Stromal cell of bone marrow (primary cell): ENCODE measurements at regions not wholly inside any gene's neighbourhood (a gene's known extent, or its start where the extent isn't known, plus 50 kb on each side); places are given as distances from the start of the nearest gene placed in this dataset.
"Not testable (repeated sequence)": the region's sequence is repeated elsewhere in the genome, so short reads cannot be mapped to it uniquely, and the experiment has no call there.

ENCODE experiments used
- DNase-seq: peaks from one replicate; pipeline ENCODE4 v3.0.0-alpha.2; 2012; ENCODE audit warnings: low read depth

DNA sequence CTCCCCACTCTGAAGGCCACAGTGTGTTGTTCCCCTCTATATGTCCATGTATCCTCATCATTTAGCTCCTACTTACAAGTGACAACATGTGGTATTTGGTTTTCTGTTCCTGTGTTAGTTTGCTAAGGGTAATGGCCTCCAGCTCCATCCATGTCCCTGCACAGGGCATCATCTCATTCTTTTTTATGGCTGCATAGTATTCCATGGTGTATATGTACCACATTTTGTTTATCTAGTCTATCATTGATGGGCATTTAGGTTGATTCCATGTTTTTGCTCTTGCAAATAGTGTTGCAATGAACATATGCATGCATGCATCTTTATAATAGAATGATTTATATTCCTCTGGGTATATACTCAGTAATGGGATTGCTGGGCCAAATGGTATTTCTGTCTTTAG is 135.8 kb upstream of the ELL2 start:
- DNase-seq = not testable (repeated sequence)

DNA sequence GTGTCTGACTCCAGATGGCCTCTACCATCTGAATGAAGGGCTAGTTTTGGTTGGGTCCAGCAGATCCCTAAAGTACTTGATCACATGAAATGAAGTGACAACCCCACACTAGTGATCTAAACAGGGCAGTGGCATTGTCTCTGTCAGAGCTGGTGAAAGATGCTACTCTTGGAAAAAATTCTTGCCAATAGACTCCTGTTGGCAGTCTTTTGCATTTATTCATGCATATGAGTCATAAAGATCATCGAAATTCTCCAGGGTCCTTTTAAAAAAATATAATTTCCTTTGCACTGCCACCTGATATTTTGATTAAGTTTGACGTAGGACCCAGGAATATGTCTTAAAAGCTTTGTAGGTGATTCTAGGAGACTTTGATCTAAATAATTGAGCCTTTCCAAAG is 135.1 kb upstream of the ELL2 start:
- DNase-seq = no peak

DNA sequence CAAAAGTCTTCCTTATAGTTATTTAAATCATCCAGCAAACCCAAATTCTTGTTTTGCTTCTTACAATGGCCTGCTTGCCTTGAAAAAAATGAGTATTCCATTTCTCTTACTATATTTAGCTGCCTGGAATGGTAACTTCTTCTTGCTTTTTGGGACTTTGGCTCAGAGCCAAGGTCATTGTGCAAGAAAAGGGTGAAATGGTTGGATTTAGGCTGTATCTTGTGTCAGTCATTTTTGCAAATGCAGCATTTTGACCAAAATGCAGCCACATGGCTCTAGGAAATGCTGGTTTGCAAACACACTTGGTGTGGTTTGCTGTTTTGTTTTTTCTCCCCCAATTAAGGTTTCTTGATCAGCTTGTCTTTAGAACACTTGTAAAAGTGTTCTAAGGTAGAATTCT is 133.3 kb upstream of the ELL2 start:
- no peak for DNase-seq

DNA sequence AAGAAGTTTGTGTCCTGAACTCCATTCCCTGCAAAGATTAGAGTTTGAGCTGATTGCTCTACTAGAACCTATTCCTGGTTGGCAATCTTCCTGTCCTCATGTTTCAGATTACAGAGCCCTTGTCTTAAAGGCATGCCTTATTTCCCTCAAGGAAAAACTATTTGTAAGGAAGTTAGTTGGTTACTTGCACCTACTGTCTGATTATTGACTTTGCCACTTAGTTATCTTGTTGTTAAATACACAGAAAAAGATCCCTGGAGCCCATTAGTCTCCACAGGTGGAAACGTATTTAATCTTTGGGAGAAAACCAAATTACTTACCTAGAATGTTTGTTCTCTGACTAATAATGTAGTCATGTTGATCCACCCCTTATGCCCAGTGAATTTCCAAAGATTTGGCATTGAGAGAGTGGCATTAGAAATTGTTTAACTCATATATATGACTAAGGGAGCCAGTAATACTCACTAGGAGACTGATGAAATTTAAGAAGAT is 132.3 kb upstream of the ELL2 start:
- no peak for DNase-seq

DNA sequence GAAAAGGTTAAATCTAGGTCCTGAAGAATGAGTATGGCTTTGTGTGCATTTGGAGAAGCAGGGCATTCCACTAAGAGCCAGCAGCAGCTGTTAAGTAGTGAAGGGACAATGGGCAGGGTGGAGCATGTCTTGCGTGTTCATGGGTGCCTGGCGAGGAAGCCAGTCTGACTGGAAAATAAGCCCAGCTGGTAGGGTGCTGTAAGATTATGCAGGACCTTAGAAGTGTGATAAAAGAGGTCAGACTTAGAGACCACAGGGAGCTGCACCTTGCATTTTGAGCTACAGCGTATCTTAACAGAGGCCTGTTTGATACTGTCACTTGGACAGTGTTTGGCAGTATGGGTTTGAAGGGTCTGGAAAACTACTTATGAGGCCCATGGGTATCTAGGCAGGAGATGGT is 131.7 kb upstream of the ELL2 start:
- DNase-seq = no peak

DNA sequence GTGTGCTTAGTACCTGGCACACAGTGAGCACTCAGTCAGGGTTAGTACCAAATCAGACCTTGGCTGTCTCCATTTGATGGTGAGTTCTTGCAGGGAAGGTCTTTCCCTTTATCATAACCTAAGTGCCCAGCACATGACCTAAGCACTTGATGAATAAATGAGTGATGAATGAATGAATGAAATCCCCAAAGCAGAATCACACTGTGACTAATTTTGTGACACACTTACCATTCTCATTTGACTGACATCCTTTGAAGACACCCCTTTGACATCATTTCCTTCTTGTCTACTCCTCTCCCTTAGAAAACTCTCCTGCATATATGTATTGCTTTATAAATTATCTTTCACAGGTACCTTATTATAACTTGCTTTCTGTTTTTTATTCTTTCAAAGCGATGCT is 130.2 kb upstream of the ELL2 start:
- no peak for DNase-seq

DNA sequence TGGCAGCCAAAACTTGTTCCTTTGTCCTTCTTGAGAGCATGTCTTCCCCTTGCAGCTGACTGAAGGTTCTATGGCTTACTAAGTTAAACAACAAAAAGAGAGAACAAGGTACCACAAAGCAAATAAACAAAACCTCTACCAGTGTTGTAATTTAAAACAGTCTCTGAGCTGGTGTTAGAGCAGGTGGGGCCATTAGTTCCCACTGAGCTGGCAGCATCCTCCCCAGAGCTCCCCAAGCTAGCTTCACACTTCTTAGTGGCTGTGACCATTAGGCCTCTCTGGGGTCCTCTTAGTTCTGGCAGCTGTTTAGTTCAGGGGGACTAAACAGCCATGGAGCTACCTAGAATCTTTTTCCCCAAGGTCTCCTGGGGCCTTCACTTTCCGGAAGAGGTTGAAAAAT is 128.6 kb upstream of the ELL2 start:
- no peak for DNase-seq

DNA sequence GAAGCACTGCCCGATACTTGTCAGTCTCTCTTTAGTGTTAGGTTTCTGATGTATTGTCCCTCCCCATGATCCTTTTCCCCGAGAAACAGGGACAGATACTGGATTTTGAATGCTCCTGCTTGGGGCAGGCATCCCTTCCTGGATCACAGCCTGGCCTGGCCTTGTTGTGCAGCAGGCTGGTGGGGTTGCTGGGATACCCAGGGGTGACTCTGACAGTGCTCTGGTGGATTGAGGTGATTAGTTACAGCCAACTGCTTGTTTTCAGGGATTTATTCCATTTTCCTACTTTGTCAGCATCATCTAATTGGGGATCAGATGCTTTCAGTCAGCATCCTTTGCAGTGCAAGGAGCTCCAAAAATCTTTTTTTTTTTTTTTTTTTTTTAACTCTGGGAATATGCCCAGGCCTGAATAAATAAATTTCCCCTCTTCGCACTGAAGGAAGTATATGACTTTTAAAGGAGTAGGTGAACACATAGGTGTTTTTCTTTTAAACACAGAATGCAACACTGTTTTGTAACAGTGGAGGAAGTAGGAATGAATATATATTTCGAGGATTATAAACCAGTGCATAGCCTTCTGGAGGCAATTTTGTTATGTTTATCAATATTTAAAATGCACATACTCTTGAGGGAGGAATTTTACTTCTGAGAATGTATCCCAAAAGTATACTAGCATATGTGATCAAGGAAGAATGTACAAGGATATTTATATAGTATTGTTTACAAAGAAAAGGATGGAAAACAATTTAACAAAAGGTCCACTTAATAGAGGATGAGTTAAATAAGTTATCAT is 127.3 kb upstream of the ELL2 start:
- no peak for DNase-seq

DNA sequence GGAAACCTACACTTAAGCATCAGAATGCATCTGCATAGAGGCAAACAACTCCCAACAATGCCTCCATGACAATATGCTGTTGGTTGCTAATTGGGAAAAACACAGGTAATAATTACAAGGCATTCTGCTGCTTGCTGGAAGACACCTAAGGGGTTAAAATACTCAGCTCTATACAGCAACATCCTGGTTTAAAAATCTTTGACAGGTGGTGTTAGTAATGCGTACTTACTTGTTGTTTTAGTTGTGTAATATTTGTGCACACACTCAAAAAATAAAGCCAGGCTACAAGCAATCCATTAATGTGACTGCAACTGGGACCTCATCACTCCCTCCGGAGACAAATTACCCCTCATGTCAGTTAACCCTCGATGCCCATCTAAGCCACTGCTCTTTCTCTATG is 126.3 kb upstream of the ELL2 start:
- DNase-seq = no peak

DNA sequence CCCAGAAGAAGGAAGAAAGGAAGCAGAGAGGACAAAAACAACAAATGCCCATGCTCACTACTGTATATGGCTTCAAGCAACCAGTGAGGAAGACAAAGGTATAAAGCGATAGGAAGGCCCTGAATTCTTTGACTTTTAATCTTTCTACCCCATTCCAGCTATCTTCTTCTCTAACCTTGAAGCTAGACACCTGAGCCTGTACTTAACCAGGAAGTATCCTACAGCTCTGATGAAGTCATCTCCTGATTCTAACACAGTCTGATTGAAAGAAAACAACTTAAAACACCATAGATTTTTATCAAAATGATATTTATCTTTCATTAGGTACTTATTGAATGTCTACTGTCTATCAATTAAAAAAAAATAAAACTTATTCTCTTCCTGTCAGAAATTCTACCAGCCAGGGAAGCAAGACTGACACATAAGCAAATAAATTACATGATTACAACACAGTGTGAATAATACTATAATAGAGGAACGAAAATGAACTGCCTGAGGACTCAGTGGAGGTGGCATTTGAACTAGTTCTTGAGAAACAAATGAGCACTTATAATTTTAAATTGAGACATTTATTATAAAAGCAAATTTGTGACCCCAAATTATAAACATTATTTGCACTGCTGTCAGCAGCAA is 123.3 kb upstream of the ELL2 start:
- DNase-seq = no peak

DNA sequence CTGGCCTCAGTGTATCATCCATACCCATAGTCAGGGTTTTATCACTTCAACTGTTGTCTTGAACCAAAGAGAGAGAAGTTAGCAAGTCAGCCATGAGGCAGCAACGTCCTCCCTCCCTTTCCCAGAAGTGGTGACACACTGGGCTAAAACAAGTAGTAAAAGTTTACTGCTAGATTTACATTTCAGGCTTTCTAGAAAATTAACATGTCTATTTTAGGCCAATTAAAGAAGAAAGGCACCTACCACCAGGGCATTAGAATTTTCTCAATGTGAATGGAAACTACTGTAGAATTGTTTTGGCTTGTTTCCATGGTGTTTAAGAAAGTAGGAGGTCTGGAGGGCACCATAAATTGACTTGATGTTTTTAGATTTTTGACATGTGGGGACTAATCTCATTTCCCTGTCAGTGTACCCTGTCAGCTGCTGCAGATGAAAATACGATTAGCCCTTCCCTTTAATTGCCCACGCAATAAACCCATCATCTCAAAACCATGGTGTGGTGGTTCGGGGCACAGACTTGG is 121.8 kb upstream of the ELL2 start:
- DNase-seq = no peak

DNA sequence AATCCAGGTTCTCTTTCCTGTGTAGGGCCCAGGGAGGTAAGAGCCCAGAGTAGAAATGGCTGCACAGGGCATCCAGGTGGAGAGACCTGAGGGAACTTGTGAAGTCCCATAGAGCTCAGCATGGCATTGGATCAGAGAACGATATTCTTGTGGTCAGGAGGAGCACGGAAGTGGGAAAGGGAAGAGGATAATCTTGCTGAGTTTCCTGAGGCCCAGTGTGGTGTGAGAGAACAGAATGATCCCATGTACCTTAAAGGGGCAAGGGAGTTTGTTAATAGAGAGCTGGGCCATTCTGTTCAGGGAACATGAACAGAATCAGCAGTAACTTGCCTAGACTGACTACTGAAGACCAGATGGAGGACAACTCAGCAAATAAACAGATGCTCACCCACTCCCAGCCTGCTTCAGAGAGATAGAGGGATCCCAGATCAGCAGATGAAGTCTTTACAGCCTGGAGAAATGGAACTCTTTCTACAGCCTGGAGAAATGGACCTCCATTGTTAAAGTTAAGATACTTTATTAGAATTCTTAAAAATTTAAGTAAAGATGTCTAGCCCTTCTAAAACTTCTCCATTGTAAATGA is 119.7 kb upstream of the ELL2 start:
- DNase-seq = no peak

DNA sequence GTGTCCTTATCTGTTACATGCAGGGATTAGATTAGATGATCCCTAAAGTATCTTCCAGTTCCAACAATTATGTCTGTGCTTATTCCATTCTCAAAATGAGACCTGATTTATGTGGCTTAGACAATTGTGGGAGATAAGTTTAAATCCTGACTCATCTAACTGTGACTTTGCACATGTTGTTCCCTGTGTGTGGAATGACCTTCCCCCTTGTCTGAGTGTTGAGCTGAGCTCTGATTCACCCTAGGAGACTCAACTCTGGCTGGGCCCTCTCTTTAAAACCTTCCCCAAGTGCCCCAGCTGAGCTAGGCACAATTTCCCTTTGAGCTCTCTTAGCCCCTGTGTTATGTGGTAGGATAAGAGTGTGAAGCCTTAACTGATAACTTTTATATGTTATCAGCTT is 118.9 kb upstream of the ELL2 start:
- peak; percentile 68 for DNase-seq

DNA sequence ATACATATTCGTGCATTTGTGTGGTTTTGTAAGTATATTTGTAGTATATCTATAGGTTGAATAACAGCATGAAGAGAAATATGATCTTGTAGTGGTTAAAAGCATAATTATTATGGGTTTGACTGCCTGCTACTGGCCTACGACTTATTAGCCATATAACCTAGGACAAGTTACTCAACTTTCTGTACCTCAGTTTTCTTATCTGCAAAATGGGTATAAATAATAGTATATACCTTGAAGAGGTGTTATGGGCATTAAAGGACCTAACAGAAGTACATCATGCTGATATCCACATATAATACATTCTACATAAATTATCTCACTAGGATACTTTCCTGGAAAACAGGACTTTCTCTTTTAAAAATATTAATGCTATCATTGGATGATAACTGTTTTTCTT is 118.3 kb upstream of the ELL2 start:
- no peak for DNase-seq

DNA sequence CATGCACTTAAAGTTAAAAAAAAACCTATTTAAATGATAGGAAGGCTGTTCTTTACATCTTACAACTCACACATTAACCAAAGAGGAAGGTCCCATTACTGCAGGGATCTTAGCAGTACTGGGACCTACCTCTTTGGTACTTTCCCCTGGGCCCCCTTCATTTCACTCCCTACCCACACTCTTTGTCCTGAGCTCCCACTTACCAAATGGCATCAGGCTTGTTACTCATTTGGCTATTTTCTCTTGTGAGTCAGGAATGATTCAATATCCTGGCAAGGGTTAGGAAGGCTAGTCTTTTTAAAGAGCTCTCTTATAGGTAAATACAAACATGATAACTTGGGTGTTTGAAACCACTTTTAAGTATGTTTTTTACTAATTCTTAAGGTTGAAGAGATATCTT is 117.4 kb upstream of the ELL2 start:
- DNase-seq = peak; percentile 93

DNA sequence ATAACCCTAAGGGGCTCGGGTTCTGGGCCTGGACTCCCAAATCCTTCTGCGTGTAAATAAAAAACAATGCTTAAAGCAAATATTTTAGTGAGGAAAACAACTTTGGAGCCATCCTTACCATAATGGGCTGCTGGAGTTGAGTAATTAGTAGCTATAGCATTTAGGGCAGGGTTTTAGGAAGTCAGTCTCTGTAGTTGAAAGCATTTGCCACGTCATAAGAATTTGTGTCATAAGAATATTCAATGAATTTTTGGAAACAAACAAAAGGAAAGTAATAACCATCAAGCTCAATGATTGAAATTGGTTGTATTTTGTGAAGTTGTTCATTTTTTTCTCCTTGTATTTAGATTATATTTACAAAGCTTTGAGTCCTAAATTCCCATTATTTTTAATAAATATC is 114.8 kb upstream of the ELL2 start:
- no peak for DNase-seq

DNA sequence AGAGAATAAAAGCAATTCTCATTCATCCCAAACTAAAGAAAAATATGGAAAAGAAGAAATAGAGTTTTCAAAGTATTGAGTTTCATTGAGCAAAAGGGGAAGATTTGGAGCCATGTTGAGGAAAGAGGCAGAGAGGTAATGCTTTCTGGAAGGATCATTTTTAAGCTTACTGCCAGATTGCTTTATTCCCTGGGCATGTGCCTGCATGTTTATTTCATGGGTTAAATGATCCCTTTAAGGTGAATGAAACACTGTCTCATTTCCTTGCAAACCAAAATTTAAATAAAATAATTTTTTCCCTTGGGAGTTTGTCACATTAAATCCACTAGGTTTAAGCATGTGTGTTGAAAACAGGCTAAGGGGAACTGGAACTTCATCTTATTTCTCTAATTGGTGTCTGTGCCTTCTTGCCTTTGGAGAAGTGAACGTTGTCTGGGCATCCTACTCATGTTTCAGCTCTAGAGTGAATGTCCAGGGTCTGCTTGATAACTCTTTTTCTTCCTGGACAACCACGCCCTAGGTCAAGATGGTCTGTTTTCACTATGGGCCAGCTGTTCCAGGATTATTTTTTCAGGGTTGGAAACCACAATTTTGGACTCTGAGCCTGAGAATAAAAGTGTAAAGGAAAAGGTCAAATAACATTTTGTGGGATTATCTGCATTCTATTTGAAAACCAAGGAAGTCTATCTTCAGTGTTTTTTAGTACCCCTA is 114.1 kb upstream of the ELL2 start:
- no peak for DNase-seq

DNA sequence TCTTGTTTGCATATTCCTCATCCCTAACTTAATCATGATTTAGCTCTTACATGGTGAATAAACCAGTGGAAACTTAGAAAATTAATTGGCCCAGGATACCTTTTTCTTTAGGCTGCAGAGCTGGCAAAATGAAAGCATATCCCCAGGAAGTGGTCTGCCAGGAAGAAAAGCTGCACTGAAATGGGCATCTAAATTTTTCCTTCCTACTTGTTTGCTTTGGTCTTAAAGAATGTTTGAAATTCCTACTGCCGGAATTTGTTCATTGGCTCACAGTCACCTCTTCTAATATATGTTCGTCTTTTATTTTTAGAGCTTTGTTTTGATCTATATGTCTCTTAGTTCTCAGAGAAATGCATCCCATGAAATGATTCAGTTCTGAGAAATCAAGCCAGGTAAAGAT is 113.2 kb upstream of the ELL2 start:
- no peak for DNase-seq

DNA sequence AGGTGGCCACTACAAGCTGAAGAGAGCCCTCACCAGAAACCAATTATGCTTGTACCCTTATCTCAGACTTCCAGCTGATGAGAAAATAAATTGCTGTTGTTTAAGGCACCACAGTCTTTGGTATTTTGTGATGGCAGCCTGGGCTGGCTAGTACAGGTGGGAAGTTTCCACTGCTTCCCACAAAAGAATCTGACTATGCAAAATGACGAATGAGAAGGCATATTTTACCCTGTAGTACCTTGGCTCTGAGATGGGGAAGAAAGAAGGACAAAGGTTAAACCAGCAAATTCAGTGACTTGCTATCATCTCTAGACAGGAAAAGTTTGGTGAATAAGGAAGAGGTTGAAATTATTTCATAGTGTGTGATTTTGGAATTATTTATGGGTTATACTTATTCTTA is 112.8 kb upstream of the ELL2 start:
- DNase-seq = no peak

DNA sequence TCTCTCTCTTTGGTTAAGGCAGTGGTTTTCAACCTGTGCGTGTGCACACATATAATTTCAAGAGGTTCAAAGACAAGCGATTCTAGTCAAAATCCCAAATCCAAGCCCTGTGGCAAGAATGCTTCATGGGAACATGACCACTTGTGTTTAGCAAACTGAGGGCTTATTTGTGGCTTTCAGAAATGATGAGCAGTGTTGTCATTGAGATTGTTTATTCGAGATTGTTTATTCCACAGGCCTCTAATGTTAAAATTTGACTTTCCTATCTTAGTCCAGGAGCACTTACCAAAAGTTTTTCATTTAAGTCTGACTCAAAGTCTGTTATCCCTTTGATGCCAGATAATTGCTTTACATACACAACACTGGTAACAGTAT is 111.1 kb upstream of the ELL2 start:
- DNase-seq = no peak

DNA sequence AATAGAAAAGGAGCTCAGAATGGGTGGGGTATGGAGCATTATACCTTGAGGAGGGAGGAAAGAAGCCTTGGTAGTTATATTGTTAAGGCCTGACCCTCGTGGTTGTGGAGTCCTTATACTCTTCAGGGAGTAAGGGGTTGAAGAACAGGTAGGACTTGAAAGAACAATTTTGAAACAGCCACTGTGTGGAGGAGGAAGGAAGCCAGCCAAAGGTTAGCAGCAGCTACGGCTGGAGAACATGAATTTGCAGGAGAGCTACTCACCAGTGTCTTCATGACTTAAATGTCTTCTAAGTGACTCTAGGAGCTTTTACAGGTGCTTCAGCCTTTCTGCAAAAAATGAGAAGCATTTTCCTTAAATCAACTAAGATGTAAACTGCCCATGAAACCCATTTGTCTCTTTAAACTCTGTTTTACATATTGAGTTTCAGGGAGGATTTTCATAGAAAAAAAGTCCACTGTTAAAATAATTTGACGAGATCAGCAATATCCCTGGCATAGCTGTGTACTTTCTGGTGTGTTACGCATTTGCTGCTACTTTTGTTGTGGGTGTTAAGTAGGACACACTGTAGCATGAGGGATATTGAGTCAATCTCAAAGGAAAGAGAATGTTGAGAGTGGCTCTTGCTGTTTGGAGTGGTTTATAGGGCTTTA is 110.6 kb upstream of the ELL2 start:
- DNase-seq = no peak

DNA sequence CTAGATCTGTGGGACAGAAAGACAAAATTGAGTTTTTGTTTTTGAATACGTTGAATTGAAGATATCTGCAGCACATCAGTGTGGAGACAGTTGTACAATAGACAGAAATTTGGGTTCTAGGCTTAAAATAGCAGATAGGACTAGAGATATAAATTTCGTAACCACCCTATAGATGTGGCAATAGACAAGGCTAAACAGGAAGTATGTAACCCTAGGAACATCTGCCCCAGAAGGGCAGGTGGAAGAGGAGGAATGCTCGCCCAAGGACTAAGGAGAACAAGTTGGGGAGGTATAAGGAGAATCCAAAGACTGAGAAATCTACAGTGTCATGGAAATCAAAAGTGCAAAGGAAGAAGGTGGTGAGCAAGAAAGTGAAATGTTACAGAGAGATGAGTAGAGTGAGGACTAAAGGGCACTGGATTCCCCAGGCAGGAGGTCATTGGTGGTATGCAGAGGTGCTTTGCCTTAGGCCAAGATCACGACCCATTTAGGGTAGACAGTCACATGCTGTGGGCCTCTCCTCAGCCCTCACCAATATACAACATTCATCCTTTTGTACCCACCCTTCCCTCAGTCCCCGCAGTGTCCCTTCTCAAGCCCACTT is 109.1 kb upstream of the ELL2 start:
- no peak for DNase-seq
